WTC11 (cell line): ENCODE measurements at regions not wholly inside any gene's neighbourhood (a gene's known extent, or its start where the extent isn't known, plus 50 kb on each side); places are given as distances from the start of the nearest gene placed in this dataset.

ENCODE experiments used
- GRHL2 ChIP-seq: fragments of 250-450 bp; sonication (Bioruptor Pico); IDR thresholded peaks from 2 replicates; pipeline ENCODE4 v1.8.0; 2022; ENCODE audit warnings: mild to moderate bottlenecking, moderate library complexity; ENCODE audit not compliant: insufficient replicate concordance, severe bottlenecking
- JUN ChIP-seq: sonication (generic); formaldehyde crosslinking; IDR thresholded peaks from 2 replicates; pipeline ENCODE4 v1.8.0; 2023; ENCODE audit warnings: mild to moderate bottlenecking, missing genetic modification reagents
- KAT7 ChIP-seq: sonication (generic); formaldehyde crosslinking; IDR thresholded peaks from 2 replicates; pipeline ENCODE4 v1.8.1; 2023; ENCODE audit warnings: missing genetic modification reagents, mild to moderate bottlenecking, borderline replicate concordance
- ZNF671 ChIP-seq: fragments of 250-450 bp; sonication (Bioruptor Pico); IDR thresholded peaks from 2 replicates; pipeline ENCODE4 v1.8.0; 2021; ENCODE audit warnings: mild to moderate bottlenecking
- TF ChIP-seq, protein P1 (sequence below): sonication (generic); formaldehyde crosslinking; IDR thresholded peaks from 2 replicates; pipeline ENCODE4 v1.8.1; 2022; ENCODE audit warnings: low read depth, mild to moderate bottlenecking, moderate library complexity, missing genetic modification reagents, borderline replicate concordance
- TF ChIP-seq, protein P2 (sequence below): sonication (generic); formaldehyde crosslinking; IDR thresholded peaks from 2 replicates; pipeline ENCODE4 v1.8.1; 2023; ENCODE audit warnings: mild to moderate bottlenecking, missing genetic modification reagents
- TF ChIP-seq, protein P3 (sequence below): fragments of 250-450 bp; sonication (Bioruptor Pico); conservative IDR thresholded peaks from 2 replicates; pipeline ENCODE4 v1.9.0; 2021; ENCODE audit warnings: mild to moderate bottlenecking
- TF ChIP-seq, protein P4 (sequence below): sonication (generic); formaldehyde crosslinking; IDR thresholded peaks from 2 replicates; pipeline ENCODE4 v1.8.1; 2022; ENCODE audit warnings: low read depth, missing genetic modification reagents, borderline replicate concordance
- TF ChIP-seq, protein P5 (sequence below): fragments of 200-600 bp; IDR thresholded peaks from 2 replicates; pipeline ENCODE4 v1.8.0; 2022; ENCODE audit warnings: antibody characterized with exemption
- TF ChIP-seq, protein P6 (sequence below): sonication (generic); formaldehyde crosslinking; IDR thresholded peaks from 2 replicates; pipeline ENCODE4 v1.8.1; 2023; ENCODE audit warnings: mild to moderate bottlenecking, missing genetic modification reagents
- TF ChIP-seq, protein P7 (sequence below): sonication (generic); formaldehyde crosslinking; conservative IDR thresholded peaks from 2 replicates; pipeline ENCODE4 v1.8.1; 2022; ENCODE audit warnings: mild to moderate bottlenecking, missing genetic modification reagents
- TF ChIP-seq, protein P8 (sequence below): sonication (generic); formaldehyde crosslinking; IDR thresholded peaks from 2 replicates; pipeline ENCODE4 v1.8.1; 2023; ENCODE audit warnings: mild to moderate bottlenecking, missing genetic modification reagents, moderate library complexity
- TF ChIP-seq, protein P9 (sequence below): sonication (generic); formaldehyde crosslinking; IDR thresholded peaks from 2 replicates; pipeline ENCODE4 v1.8.1; 2022; ENCODE audit warnings: mild to moderate bottlenecking, missing genetic modification reagents, moderate library complexity, borderline replicate concordance
- TF ChIP-seq, protein P10 (sequence below): fragments of 250-450 bp; sonication (Bioruptor Pico); IDR thresholded peaks from 2 replicates; pipeline ENCODE4 v1.9.0; 2021; ENCODE audit warnings: mild to moderate bottlenecking, borderline replicate concordance

DNA sequence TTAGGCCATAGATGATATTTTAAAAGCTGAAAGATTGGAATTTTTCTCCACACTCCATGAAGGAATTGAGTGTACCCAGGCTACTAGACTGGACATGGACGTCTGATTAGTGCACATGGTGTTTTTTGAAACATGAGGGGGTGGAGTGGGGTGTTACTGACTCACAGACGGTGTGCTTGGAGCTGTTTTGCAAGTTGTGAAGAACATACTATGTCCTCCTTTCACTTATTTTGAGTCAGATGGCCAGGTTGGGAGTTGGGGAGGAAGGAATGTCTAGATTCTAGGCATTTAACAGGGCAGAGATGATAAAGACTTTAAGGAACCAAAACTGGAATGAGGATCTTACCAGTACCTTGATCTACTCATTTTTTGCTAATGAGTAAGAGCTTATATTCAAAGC is 158.1 kb upstream of the MTNR1B start:
- TF ChIP-seq, protein P1, sequence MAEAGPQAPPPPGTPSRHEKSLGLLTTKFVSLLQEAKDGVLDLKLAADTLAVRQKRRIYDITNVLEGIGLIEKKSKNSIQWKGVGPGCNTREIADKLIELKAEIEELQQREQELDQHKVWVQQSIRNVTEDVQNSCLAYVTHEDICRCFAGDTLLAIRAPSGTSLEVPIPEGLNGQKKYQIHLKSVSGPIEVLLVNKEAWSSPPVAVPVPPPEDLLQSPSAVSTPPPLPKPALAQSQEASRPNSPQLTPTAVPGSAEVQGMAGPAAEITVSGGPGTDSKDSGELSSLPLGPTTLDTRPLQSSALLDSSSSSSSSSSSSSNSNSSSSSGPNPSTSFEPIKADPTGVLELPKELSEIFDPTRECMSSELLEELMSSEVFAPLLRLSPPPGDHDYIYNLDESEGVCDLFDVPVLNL: no peak
- TF ChIP-seq ZNF671 (CRISPR knock-in tag): no peak
- TF ChIP-seq, protein P2, sequence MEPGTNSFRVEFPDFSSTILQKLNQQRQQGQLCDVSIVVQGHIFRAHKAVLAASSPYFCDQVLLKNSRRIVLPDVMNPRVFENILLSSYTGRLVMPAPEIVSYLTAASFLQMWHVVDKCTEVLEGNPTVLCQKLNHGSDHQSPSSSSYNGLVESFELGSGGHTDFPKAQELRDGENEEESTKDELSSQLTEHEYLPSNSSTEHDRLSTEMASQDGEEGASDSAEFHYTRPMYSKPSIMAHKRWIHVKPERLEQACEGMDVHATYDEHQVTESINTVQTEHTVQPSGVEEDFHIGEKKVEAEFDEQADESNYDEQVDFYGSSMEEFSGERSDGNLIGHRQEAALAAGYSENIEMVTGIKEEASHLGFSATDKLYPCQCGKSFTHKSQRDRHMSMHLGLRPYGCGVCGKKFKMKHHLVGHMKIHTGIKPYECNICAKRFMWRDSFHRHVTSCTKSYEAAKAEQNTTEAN (CRISPR knock-in tag): no peak
- TF ChIP-seq, protein P3, sequence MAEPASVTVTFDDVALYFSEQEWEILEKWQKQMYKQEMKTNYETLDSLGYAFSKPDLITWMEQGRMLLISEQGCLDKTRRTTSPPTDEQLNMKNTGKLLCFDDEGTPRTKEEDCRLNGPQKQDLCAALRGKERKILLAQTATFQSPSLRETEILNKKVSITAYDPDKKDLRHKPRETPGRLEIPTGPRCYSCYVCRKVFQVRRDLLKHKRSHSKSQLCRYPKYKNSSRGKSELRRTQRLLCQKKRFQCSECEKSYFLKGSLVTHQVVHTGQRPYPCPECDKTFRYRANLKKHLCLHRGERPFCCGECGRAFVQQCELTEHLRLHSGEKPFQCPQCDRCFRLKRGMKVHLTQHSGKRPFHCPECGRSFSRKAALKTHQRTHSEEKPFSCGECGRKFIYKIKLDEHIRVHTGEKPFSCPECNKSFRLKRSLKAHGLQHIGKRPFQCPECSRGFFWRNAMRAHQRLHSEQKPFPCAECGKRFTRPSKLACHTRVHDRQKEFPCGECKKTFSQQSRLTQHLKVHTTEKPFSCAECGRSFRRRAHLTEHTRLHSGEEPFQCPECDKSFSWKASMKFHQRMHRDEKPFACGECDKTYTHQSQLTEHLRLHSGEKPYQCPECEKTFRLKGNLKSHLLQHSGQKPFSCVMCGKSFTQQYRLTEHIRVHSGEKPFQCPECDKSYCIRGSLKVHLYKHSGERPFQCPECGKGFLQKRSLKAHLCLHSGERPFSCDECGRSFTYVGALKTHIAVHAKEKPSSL (CRISPR knock-in tag): no peak
- TF ChIP-seq, protein P4, sequence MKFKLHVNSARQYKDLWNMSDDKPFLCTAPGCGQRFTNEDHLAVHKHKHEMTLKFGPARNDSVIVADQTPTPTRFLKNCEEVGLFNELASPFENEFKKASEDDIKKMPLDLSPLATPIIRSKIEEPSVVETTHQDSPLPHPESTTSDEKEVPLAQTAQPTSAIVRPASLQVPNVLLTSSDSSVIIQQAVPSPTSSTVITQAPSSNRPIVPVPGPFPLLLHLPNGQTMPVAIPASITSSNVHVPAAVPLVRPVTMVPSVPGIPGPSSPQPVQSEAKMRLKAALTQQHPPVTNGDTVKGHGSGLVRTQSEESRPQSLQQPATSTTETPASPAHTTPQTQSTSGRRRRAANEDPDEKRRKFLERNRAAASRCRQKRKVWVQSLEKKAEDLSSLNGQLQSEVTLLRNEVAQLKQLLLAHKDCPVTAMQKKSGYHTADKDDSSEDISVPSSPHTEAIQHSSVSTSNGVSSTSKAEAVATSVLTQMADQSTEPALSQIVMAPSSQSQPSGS: no peak
- TF ChIP-seq GRHL2 (CRISPR knock-in tag): no peak
- TF ChIP-seq, protein P5, sequence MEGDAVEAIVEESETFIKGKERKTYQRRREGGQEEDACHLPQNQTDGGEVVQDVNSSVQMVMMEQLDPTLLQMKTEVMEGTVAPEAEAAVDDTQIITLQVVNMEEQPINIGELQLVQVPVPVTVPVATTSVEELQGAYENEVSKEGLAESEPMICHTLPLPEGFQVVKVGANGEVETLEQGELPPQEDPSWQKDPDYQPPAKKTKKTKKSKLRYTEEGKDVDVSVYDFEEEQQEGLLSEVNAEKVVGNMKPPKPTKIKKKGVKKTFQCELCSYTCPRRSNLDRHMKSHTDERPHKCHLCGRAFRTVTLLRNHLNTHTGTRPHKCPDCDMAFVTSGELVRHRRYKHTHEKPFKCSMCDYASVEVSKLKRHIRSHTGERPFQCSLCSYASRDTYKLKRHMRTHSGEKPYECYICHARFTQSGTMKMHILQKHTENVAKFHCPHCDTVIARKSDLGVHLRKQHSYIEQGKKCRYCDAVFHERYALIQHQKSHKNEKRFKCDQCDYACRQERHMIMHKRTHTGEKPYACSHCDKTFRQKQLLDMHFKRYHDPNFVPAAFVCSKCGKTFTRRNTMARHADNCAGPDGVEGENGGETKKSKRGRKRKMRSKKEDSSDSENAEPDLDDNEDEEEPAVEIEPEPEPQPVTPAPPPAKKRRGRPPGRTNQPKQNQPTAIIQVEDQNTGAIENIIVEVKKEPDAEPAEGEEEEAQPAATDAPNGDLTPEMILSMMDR: no peak
- TF ChIP-seq, protein P6, sequence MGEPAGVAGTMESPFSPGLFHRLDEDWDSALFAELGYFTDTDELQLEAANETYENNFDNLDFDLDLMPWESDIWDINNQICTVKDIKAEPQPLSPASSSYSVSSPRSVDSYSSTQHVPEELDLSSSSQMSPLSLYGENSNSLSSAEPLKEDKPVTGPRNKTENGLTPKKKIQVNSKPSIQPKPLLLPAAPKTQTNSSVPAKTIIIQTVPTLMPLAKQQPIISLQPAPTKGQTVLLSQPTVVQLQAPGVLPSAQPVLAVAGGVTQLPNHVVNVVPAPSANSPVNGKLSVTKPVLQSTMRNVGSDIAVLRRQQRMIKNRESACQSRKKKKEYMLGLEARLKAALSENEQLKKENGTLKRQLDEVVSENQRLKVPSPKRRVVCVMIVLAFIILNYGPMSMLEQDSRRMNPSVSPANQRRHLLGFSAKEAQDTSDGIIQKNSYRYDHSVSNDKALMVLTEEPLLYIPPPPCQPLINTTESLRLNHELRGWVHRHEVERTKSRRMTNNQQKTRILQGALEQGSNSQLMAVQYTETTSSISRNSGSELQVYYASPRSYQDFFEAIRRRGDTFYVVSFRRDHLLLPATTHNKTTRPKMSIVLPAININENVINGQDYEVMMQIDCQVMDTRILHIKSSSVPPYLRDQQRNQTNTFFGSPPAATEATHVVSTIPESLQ: no peak
- TF ChIP-seq, protein P7, sequence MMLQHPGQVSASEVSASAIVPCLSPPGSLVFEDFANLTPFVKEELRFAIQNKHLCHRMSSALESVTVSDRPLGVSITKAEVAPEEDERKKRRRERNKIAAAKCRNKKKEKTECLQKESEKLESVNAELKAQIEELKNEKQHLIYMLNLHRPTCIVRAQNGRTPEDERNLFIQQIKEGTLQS (CRISPR knock-in tag): no peak
- TF ChIP-seq, protein P8, sequence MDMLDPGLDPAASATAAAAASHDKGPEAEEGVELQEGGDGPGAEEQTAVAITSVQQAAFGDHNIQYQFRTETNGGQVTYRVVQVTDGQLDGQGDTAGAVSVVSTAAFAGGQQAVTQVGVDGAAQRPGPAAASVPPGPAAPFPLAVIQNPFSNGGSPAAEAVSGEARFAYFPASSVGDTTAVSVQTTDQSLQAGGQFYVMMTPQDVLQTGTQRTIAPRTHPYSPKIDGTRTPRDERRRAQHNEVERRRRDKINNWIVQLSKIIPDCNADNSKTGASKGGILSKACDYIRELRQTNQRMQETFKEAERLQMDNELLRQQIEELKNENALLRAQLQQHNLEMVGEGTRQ (CRISPR knock-in tag): no peak
- TF ChIP-seq JUN (CRISPR knock-in tag): no peak
- TF ChIP-seq, protein P9, sequence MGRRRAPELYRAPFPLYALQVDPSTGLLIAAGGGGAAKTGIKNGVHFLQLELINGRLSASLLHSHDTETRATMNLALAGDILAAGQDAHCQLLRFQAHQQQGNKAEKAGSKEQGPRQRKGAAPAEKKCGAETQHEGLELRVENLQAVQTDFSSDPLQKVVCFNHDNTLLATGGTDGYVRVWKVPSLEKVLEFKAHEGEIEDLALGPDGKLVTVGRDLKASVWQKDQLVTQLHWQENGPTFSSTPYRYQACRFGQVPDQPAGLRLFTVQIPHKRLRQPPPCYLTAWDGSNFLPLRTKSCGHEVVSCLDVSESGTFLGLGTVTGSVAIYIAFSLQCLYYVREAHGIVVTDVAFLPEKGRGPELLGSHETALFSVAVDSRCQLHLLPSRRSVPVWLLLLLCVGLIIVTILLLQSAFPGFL: no peak
- TF ChIP-seq, protein P10, sequence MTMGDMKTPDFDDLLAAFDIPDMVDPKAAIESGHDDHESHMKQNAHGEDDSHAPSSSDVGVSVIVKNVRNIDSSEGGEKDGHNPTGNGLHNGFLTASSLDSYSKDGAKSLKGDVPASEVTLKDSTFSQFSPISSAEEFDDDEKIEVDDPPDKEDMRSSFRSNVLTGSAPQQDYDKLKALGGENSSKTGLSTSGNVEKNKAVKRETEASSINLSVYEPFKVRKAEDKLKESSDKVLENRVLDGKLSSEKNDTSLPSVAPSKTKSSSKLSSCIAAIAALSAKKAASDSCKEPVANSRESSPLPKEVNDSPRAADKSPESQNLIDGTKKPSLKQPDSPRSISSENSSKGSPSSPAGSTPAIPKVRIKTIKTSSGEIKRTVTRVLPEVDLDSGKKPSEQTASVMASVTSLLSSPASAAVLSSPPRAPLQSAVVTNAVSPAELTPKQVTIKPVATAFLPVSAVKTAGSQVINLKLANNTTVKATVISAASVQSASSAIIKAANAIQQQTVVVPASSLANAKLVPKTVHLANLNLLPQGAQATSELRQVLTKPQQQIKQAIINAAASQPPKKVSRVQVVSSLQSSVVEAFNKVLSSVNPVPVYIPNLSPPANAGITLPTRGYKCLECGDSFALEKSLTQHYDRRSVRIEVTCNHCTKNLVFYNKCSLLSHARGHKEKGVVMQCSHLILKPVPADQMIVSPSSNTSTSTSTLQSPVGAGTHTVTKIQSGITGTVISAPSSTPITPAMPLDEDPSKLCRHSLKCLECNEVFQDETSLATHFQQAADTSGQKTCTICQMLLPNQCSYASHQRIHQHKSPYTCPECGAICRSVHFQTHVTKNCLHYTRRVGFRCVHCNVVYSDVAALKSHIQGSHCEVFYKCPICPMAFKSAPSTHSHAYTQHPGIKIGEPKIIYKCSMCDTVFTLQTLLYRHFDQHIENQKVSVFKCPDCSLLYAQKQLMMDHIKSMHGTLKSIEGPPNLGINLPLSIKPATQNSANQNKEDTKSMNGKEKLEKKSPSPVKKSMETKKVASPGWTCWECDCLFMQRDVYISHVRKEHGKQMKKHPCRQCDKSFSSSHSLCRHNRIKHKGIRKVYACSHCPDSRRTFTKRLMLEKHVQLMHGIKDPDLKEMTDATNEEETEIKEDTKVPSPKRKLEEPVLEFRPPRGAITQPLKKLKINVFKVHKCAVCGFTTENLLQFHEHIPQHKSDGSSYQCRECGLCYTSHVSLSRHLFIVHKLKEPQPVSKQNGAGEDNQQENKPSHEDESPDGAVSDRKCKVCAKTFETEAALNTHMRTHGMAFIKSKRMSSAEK (CRISPR knock-in tag): no peak
- no peak for TF ChIP-seq KAT7 (CRISPR knock-in tag)
